Lower lobe of right lung (tissue), 2 donors: ENCODE measurements at regions not wholly inside any gene's neighbourhood (a gene's known extent, or its start where the extent isn't known, plus 50 kb on each side); places are given as distances from the start of the nearest gene placed in this dataset.

Experiments
- ATAC-seq, 2 donors: fragments of 200-7000 bp; cut with Tn5 transposase; one replicate each; pipeline ENCODE4 v1.9.1; 2020 to 2022; ENCODE audit warnings: mild to moderate bottlenecking in 2 of 2, moderate library complexity in 2 of 2
- DNase-seq: peaks from one replicate; pipeline ENCODE4 v3.0.0-alpha.2; 2020
- H3K27ac ChIP-seq: fragments of 200-600 bp; one replicate; pipeline ENCODE4 v1.8.0; 2022
- H3K27me3 ChIP-seq: fragments of 200-600 bp; one replicate; pipeline ENCODE4 v1.8.0; 2022; ENCODE audit warnings: low read depth
- H3K36me3 ChIP-seq: fragments of 200-600 bp; one replicate; pipeline ENCODE4 v1.8.0; 2022; ENCODE audit warnings: mild to moderate bottlenecking
- H3K4me1 ChIP-seq: fragments of 200-600 bp; one replicate; pipeline ENCODE4 v1.8.0; 2022
- H3K4me3 ChIP-seq: fragments of 200-600 bp; one replicate; pipeline ENCODE4 v1.8.0; 2022; ENCODE audit warnings: mild to moderate bottlenecking
- H3K9me3 ChIP-seq: fragments of 200-600 bp; one replicate; pipeline ENCODE4 v1.8.0; 2022
- intact Hi-C: fragments of 100-400 bp; cut with DNase I; formaldehyde crosslinking; loops from one replicate; pipeline ENCODE4 v1.11.0; 2022
- TF ChIP-seq, protein P1 (sequence below): fragments of 200-600 bp; IDR thresholded peaks from one replicate; pipeline ENCODE4 v1.8.0; 2022; ENCODE audit warnings: antibody characterized with exemption, mild to moderate bottlenecking
- donor health status: DM: no; HTN: yes; CAD: no; lungs with severe emphysema.

DNA sequence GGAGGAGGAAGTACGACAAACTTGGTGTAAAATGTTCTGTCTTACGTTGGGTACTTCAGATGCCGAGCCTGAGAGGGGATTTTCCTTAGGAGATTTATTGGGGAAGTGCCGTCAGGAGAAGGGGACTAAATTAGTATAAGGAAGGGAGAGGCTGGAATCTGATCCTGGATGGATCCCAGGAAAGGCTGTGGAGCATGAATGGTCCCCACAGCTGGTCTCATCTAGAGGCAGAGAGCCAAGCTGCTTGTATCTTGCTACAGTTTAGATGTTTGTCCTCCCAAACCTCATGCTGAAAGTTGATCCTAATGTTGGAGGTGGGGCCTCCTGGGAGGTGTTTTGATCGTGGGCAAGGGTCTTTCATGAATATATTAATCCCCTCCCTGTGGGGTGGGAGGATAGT, 798.4 kb upstream of the EEF2KMT start:
- Histone ChIP-seq H3K27ac (no peak overlapping the region), H3K36me3 (no peaks in the 10 kb centered on the region), H3K4me3 (no peak overlapping the region), H3K9me3 (no peaks in the 10 kb centered on the region), H3K27me3 (no peaks in the 10 kb centered on the region), H3K4me1 (no peaks in the 10 kb centered on the region)
- intact Hi-C loops: no loop called here
- TF ChIP-seq, protein P1, sequence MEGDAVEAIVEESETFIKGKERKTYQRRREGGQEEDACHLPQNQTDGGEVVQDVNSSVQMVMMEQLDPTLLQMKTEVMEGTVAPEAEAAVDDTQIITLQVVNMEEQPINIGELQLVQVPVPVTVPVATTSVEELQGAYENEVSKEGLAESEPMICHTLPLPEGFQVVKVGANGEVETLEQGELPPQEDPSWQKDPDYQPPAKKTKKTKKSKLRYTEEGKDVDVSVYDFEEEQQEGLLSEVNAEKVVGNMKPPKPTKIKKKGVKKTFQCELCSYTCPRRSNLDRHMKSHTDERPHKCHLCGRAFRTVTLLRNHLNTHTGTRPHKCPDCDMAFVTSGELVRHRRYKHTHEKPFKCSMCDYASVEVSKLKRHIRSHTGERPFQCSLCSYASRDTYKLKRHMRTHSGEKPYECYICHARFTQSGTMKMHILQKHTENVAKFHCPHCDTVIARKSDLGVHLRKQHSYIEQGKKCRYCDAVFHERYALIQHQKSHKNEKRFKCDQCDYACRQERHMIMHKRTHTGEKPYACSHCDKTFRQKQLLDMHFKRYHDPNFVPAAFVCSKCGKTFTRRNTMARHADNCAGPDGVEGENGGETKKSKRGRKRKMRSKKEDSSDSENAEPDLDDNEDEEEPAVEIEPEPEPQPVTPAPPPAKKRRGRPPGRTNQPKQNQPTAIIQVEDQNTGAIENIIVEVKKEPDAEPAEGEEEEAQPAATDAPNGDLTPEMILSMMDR: no peak
- ATAC-seq (no peak), DNase-seq (no peak)

DNA sequence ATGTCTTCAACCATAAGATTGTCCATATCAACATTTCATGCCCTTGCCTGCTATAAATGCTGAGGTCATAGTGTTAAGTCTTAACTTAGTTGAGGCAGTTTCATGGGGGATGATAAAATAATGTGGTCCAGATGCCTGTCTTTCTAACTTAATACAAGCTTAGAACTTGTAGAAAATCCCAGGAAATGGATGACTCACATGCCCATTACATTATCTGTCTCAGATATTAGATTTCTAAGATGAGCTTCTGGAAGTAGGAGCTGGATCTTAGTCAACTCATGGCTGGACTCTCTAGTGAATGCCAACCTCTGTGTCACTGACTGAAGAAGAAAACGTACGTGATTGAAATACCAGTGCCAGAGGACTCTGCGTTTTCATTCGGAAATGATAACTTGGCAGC, 797.5 kb upstream of the EEF2KMT start:
- no peak overlapping the region for H3K4me3 ChIP-seq
- no peak for DNase-seq
- TF ChIP-seq, protein P1: no peak
- H3K36me3 ChIP-seq: no peaks in the 10 kb centered on the region
- H3K9me3 ChIP-seq: no peaks in the 10 kb centered on the region
- intact Hi-C loops: no loop called here
- H3K27ac ChIP-seq: no peak overlapping the region
- ATAC-seq: no peak
- H3K4me1 ChIP-seq: no peaks in the 10 kb centered on the region
- no peaks in the 10 kb centered on the region for H3K27me3 ChIP-seq

DNA sequence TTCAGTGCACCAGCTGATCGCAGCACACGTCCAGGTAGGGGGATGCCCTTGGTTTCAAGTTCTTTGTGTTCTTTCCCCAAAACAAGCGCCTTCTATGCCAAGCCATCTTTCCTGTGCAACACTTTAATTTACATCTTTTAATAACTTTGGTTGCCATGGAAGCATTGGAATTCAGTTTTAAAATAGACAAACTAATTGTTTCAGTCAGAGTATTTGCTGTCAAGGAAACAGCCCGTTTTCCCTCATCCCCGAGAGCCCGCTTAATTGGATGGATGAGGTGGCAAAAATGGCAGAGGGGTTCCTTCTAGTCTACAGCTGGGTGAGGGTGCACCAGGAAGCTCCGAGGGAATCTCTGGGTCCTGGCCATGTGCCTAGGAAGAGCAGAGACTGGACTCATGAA, 793.7 kb upstream of the EEF2KMT start:
- Histone ChIP-seq H3K4me1 (no peaks in the 10 kb centered on the region), H3K36me3 (no peaks in the 10 kb centered on the region), H3K27ac (no peak overlapping the region), H3K4me3 (no peak overlapping the region), H3K9me3 (no peaks in the 10 kb centered on the region), H3K27me3 (no peaks in the 10 kb centered on the region)
- DNase-seq: no peak
- TF ChIP-seq, protein P1: no peak
- ATAC-seq: no peak
- intact Hi-C loops: no loop called here

DNA sequence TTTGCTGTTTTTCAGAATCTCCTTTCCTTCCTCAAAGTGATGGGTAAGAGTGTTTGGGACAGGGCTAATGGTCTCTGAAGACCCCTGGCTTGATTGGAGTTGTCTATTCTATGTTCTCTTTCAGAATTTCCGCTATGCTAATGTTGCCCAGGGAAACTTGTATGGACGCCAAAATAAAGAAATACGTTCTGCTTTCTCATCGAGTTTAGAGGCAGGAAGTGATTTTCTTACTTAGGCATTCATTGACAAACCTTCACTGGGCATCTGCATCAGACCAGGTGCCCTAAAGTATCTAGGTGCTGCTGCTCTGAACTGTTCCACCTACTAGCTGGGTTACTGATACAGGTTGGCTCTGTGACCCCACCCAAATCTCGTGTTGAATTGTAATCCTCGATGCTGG, 787.9 kb upstream of the EEF2KMT start:
- no peak for DNase-seq
- Histone ChIP-seq H3K36me3 (no peaks in the 10 kb centered on the region), H3K9me3 (no peaks in the 10 kb centered on the region), H3K4me1 (no peaks in the 10 kb centered on the region), H3K27me3 (no peaks in the 10 kb centered on the region), H3K4me3 (no peak overlapping the region), H3K27ac (no peak overlapping the region)
- TF ChIP-seq, protein P1: no peak
- no peak for ATAC-seq
- intact Hi-C loops: no loop called here

DNA sequence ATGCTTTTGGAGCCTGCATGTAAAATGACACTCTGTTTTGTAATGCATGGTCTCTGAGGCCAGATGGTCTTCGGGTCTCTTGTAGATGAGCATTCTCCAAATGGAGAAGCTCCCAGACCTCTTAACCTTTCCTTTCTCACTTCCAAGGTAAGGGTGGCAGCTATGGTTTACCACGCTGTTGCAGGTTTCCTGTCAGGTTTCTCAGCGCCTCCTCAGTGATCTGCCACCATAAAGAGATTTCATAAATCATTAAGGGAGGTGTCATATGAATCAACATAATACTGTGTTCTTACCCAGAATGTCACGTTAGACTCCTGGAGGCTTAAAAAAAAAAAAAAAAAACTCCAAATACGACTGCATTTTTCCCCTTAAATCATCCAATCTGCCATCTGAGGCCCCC, 787.4 kb upstream of the EEF2KMT start:
- DNase-seq (no peak), ATAC-seq (no peak)
- Histone ChIP-seq H3K36me3 (no peaks in the 10 kb centered on the region), H3K4me3 (no peak overlapping the region), H3K9me3 (no peaks in the 10 kb centered on the region), H3K27me3 (no peaks in the 10 kb centered on the region), H3K4me1 (no peaks in the 10 kb centered on the region), H3K27ac (no peak overlapping the region)
- TF ChIP-seq, protein P1: no peak
- intact Hi-C loops: no loop called here

DNA sequence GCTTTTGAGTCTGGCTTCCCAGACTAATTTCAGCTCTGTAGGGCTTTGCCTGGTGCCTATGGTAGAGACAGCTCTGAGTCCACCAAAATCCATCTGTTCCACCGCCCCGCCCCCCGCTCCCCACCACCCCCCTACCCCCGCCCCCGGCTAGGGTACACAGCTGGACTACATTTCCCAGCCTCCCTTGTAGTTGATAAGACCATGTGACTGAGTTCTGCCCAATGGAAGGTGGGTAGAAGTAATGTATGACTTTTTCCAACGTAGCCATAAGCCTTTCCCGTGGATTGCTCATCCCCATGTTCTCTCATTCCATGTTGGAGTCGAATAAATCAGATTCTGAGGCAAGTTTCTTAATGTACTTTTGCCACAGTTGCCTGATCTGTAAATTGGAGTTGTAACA, 786.7 kb upstream of the EEF2KMT start:
- DNase-seq (no peak), ATAC-seq (no peak)
- H3K4me3 ChIP-seq: no peak overlapping the region
- H3K27me3 ChIP-seq: no peaks in the 10 kb centered on the region
- intact Hi-C loops: no loop called here
- H3K4me1 ChIP-seq: no peaks in the 10 kb centered on the region
- no peak overlapping the region for H3K27ac ChIP-seq
- H3K36me3 ChIP-seq: no peaks in the 10 kb centered on the region
- no peaks in the 10 kb centered on the region for H3K9me3 ChIP-seq
- TF ChIP-seq, protein P1: no peak
